ENCODE measurements at regions not wholly inside any gene's neighbourhood (a gene's known extent, or its start where the extent isn't known, plus 50 kb on each side); places are given as distances from the start of the nearest gene placed in this dataset.

DNA sequence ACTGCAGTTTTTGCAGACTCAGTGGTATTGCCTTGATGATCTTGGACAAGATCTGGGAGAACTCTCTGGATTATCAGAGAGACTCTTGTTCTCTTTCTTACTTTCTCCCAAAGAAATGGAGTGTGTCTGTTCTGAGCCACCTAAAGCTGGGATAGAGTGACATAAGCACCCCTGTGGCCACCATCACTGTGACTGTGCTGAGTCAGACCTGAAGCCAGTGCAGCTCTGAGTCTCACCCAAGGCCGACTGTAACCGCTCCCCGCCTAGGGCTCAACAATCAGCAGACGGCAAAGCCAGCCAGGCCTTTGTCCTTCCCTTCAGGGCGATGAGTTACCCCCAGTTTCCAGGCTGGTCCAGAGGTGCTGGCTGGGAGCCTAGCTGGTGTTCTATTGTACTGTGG, 795.6 kb downstream of the UQCRFS1 start:
- CTCF ChIA-PET: no interaction called here
- ATAC-seq (no peak), DNase-seq (no peak)
- no peak overlapping the region for H3K27ac Mint-ChIP-seq
- H3K36me3 Mint-ChIP-seq (ENCODE audit: low read depth): no peaks in the 10 kb centered on the region
- no peak overlapping the region for H3K4me3 Mint-ChIP-seq
- H3K9me3 Mint-ChIP-seq (ENCODE audit: insufficient read depth): peaks cover 9% of the 10 kb centered on the region
- H3K4me1 Mint-ChIP-seq (ENCODE audit: low read depth): no peaks in the 10 kb centered on the region
- POLR2A ChIA-PET: no interaction called here
- H3K27me3 Mint-ChIP-seq (ENCODE audit: low read depth): no peaks in the 10 kb centered on the region

GRCh38 chr19:28416245-28416644, 796.7 kb downstream of the UQCRFS1 start:
- ChIA-PET POLR2A (no interaction called here), CTCF (no interaction called here)
- H3K27me3 Mint-ChIP-seq (ENCODE audit: low read depth): no peaks in the 10 kb centered on the region
- ATAC-seq (no peak), DNase-seq (no peak)
- no peaks in the 10 kb centered on the region for H3K4me1 Mint-ChIP-seq (ENCODE audit: low read depth)
- H3K4me3 Mint-ChIP-seq: no peak overlapping the region
- no peak overlapping the region for H3K27ac Mint-ChIP-seq
- H3K36me3 Mint-ChIP-seq (ENCODE audit: low read depth): no peaks in the 10 kb centered on the region
- peaks cover 9% of the 10 kb centered on the region for H3K9me3 Mint-ChIP-seq (ENCODE audit: insufficient read depth)

DNA sequence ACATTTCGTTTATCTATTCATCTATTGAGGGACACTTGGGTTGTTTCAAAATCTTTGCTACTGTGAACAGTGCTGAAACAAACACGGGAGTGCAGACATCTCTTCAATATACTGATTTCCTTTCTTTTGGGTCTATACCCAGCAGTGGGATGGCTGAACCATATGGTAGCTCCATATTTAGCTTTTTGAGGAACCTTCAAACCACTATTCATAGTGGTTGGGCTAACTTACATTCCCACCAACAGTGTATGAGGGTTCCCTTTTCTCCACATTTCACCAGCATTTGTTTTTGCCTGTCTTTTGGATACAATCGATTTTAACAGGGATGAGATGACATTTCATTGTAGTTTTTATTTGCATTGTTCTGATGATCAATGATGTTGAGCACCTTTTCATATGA, 798.2 kb downstream of the UQCRFS1 start:
- DNase-seq (no peak), ATAC-seq (no peak)
- no peaks in the 10 kb centered on the region for H3K4me1 Mint-ChIP-seq (ENCODE audit: low read depth)
- H3K36me3 Mint-ChIP-seq (ENCODE audit: low read depth): no peaks in the 10 kb centered on the region
- peaks cover 9% of the 10 kb centered on the region for H3K9me3 Mint-ChIP-seq (ENCODE audit: insufficient read depth)
- no peak overlapping the region for H3K27ac Mint-ChIP-seq
- ChIA-PET POLR2A (interaction anchor here (1.0 kb wide), 1 partner anchor 17 kb away, joined by 3 read pairs; no protein-coding TSS in a partner anchor), CTCF (no interaction called here)
- H3K4me3 Mint-ChIP-seq: no peak overlapping the region
- no peaks in the 10 kb centered on the region for H3K27me3 Mint-ChIP-seq (ENCODE audit: low read depth)

GRCh38 chr19:28409859-28410258, 803.1 kb downstream of the UQCRFS1 start:
- CTCF ChIA-PET: no interaction called here
- Mint-ChIP-seq H3K4me3 (no peak overlapping the region), H3K4me1 (ENCODE audit: low read depth) (no peaks in the 10 kb centered on the region), H3K36me3 (ENCODE audit: low read depth) (no peaks in the 10 kb centered on the region), H3K9me3 (ENCODE audit: insufficient read depth) (peaks cover 8% of the 10 kb centered on the region), H3K27me3 (ENCODE audit: low read depth) (no peaks in the 10 kb centered on the region), H3K27ac (no peak overlapping the region)
- ATAC-seq (no peak), DNase-seq (no peak)
- POLR2A ChIA-PET: no interaction called here

DNA sequence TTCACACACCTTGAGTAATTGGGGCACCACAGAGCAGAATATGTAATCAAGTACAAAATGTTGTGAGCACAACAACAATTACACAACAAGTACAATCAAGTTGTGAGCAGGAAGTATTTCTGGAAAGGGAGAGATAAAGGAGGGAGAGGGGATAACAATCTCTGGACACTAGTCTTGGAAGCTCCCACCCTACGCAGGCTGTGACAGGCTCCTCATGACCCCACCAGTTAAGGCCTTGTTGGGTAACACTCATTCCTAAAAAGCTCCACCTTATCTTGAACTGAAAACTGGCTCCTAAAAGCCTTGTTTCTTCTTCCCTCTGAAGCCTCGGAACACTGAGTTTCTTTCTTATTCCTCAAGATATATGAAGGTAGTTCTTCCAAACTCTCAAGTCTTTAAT, 806.0 kb downstream of the UQCRFS1 start:
- ChIA-PET CTCF (no interaction called here), POLR2A (no interaction called here)
- H3K4me3 Mint-ChIP-seq: no peak overlapping the region
- H3K36me3 Mint-ChIP-seq (ENCODE audit: low read depth): no peaks in the 10 kb centered on the region
- no peaks in the 10 kb centered on the region for H3K9me3 Mint-ChIP-seq (ENCODE audit: insufficient read depth)
- H3K27me3 Mint-ChIP-seq (ENCODE audit: low read depth): no peaks in the 10 kb centered on the region
- DNase-seq (no peak), ATAC-seq (no peak)
- no peak overlapping the region for H3K27ac Mint-ChIP-seq
- H3K4me1 Mint-ChIP-seq (ENCODE audit: low read depth): no peaks in the 10 kb centered on the region

- Mint-ChIP-seq H3K4me1 (ENCODE audit: low read depth) (no peaks in the 10 kb centered on the region), H3K9me3 (ENCODE audit: insufficient read depth) (no peaks in the 10 kb centered on the region), H3K27ac (no peak overlapping the region), H3K36me3 (ENCODE audit: low read depth) (no peaks in the 10 kb centered on the region), H3K4me3 (no peak overlapping the region), H3K27me3 (ENCODE audit: low read depth) (no peaks in the 10 kb centered on the region)
- no peak for DNase-seq
- ChIA-PET CTCF (no interaction called here), POLR2A (no interaction called here)
- ATAC-seq: no peak
Measured at GRCh38 chr19:28405346-28405742, 807.6 kb downstream of the UQCRFS1 start.

- Mint-ChIP-seq H3K27ac (no peak overlapping the region), H3K4me3 (no peak overlapping the region), H3K36me3 (ENCODE audit: low read depth) (no peaks in the 10 kb centered on the region), H3K27me3 (ENCODE audit: low read depth) (no peaks in the 10 kb centered on the region), H3K4me1 (ENCODE audit: low read depth) (no peaks in the 10 kb centered on the region), H3K9me3 (ENCODE audit: insufficient read depth) (no peaks in the 10 kb centered on the region)
- POLR2A ChIA-PET: no interaction called here
- ATAC-seq (no peak), DNase-seq (no peak)
- CTCF ChIA-PET: no interaction called here
Measured at GRCh38 chr19:28404472-28404871, 808.5 kb downstream of the UQCRFS1 start.

DNA sequence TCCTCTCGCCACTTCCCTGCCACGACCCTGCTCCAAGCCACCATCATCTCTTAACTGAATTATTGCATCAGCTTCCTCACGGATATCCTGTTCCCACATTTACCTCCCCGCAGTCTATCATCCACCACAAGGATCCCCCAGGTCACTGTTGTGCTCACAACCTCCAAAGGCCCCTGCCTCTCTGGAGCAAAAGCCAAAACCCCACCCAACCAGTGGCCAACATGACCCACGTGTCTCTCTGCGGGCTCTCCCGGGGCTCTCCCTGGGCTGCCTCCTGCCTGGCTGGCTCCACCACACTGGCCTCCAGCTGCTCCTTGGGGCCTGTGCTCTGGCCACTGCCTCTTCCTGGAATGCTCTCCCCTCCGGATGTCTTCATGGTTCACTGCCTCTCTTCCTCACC, 809.3 kb downstream of the UQCRFS1 start:
- POLR2A ChIA-PET: no interaction called here
- Mint-ChIP-seq H3K36me3 (ENCODE audit: low read depth) (no peaks in the 10 kb centered on the region), H3K27ac (no peak overlapping the region), H3K27me3 (ENCODE audit: low read depth) (no peaks in the 10 kb centered on the region), H3K4me1 (ENCODE audit: low read depth) (no peaks in the 10 kb centered on the region), H3K4me3 (no peak overlapping the region), H3K9me3 (ENCODE audit: insufficient read depth) (no peaks in the 10 kb centered on the region)
- CTCF ChIA-PET: no interaction called here
- ATAC-seq (no peak), DNase-seq (no peak)

DNA sequence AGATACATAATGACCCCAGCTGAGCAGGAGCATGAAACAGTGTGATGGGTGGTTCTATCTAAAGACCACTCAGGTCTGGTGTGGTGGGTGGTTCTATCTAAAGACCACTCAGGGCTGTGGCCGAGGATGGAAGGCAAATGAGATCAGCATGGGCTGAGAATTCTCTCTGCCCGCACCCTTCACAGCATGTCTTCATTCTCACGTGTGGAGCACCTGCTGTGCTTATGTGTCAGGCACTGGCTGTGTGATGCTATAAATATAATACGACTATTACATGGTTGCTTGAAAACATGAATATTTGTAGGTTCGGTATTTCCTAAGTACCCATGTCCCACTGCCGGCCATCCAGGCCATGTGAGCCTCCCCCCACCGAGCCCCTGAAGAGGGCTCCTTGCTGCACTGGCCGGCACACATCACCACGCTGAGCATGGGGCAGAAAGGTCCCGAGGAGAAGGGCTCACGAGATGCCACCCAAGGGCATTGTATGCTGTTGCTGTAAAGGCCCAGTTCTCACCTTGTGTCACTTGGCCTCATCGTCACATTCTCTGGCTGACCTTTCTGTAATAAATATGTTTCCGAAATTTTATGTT, 810.2 kb downstream of the UQCRFS1 start:
- Mint-ChIP-seq H3K4me1 (ENCODE audit: low read depth) (no peaks in the 10 kb centered on the region), H3K4me3 (no peak overlapping the region), H3K27ac (no peak overlapping the region), H3K9me3 (ENCODE audit: insufficient read depth) (no peaks in the 10 kb centered on the region), H3K36me3 (ENCODE audit: low read depth) (no peaks in the 10 kb centered on the region), H3K27me3 (ENCODE audit: low read depth) (no peaks in the 10 kb centered on the region)
- no peak for DNase-seq
- POLR2A ChIA-PET: no interaction called here
- CTCF ChIA-PET: no interaction called here
- no peak for ATAC-seq

DNA sequence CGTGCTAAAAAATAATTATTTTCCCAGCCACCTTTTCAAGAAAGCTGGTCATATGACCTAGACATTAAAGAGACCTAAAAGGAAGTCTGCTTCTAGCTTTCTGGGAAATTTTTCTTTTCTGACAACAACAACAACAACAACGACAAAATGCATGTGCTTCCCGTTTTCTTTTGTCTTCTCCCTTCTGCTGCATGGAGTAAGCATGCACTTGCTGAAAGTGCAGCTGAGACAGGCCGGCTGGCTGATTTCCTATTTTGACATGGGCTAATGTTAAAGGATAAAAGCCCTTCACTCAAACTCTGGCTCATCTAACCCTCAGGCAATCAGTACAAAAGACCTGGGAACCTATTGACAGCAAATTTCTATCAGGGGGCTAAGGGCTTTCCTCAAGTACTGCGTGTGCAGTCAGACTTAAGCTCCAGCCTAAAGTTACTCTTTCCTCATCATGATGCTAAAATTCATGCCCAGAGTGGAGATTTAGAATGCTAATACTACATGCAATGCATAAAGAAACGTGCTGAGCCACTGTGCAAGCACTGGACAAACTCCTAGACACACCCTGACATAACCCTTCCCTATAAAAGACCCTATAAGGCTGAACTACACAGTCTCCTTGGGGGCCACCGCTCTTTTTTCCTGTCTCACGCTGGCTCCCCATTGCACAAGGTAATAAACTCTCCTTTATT, 811.1 kb downstream of the UQCRFS1 start:
- H3K27ac Mint-ChIP-seq: no peak overlapping the region
- ChIA-PET POLR2A (no interaction called here), CTCF (no interaction called here)
- H3K4me3 Mint-ChIP-seq: no peak overlapping the region
- ATAC-seq (no peak), DNase-seq (no peak)
- no peaks in the 10 kb centered on the region for H3K4me1 Mint-ChIP-seq (ENCODE audit: low read depth)
- H3K27me3 Mint-ChIP-seq (ENCODE audit: low read depth): no peaks in the 10 kb centered on the region
- no peaks in the 10 kb centered on the region for H3K9me3 Mint-ChIP-seq (ENCODE audit: insufficient read depth)
- no peaks in the 10 kb centered on the region for H3K36me3 Mint-ChIP-seq (ENCODE audit: low read depth)

DNA sequence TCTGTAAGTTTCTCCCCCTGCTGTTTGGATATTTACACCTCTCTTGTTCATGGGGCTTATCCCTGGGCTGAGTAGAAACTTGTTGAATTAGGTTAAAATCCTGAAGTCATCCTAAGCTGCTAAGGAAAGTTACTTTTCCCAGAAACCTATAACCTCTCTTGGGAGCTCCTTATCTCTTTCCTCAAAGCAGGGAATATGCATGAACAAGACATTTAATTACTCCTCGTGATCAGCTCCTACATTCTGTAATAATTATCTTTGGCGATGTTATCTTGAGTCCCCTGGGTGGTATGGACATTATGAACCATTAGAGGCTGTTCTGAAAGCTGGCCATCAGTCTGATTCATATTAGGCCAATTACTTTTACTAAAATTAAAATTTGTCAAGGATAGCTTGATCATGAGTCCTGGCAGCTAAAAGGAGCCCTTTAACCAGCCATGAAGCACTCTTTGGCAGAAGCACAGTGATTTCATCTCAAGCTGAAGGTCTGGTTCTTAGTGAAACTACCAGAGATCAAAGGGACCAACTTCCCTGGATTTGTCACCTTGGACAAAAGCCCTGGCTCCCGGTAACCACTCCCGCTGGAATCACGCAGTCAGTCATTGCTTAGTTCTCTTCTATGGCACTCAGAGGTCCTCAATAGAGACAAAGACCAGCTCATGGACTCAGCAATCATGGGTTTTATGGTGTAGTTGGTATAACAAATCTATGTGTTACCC, 811.8 kb downstream of the UQCRFS1 start:
- Mint-ChIP-seq H3K27me3 (ENCODE audit: low read depth) (no peaks in the 10 kb centered on the region), H3K4me3 (no peak overlapping the region), H3K27ac (no peak overlapping the region), H3K9me3 (ENCODE audit: insufficient read depth) (no peaks in the 10 kb centered on the region), H3K4me1 (ENCODE audit: low read depth) (no peaks in the 10 kb centered on the region), H3K36me3 (ENCODE audit: low read depth) (no peaks in the 10 kb centered on the region)
- DNase-seq (no peak), ATAC-seq (no peak)
- CTCF ChIA-PET: no interaction called here
- POLR2A ChIA-PET: no interaction called here

- no peak for ATAC-seq
- ChIA-PET CTCF (no interaction called here), POLR2A (no interaction called here)
- peaks cover 8% of the 10 kb centered on the region for H3K4me1 Mint-ChIP-seq (ENCODE audit: low read depth)
- no peak overlapping the region for H3K27ac Mint-ChIP-seq
- no peak for DNase-seq
- no peaks in the 10 kb centered on the region for H3K36me3 Mint-ChIP-seq (ENCODE audit: low read depth)
- no peaks in the 10 kb centered on the region for H3K9me3 Mint-ChIP-seq (ENCODE audit: insufficient read depth)
- no peaks in the 10 kb centered on the region for H3K27me3 Mint-ChIP-seq (ENCODE audit: low read depth)
- H3K4me3 Mint-ChIP-seq: no peak overlapping the region
Measured at GRCh38 chr19:28399187-28399586, 813.8 kb downstream of the UQCRFS1 start.

All from activated CD8-positive, alpha-beta T cell treated with anti-CD3 and anti-CD28 coated beads, Interleukin-2, amount 10 ng/mL, durations not matched to agents 7 days and 5 days (primary cell).